ENCODE measurements at regions not wholly inside any gene's neighbourhood (a gene's known extent, or its start where the extent isn't known, plus 50 kb on each side); places are given as distances from the start of the nearest gene placed in this dataset.

DNA sequence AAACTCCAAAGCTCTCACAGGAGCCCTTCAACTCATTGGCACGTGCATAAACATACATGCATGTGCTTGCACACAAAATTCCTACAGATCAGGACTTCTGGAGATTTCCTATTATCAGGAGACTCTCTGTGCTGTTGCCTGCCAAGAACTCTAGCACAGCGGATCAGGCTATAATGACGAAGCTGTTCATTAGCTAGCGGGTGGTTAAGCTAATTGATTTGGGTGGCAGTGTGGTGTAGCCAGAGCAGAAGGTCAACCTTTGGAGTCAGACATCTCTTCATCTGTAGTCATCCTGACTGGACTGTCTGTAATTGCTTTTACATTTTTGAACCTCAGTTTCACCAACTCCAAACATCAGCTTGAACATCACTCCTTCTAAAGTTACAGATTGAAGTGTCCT lies 69.0 kb downstream of the KIF2B start:
- no peak overlapping the region for H2BK15ac ChIP-seq (ENCODE audit: low read length)
- DNase-seq (ENCODE audit: low read depth in 1 of 2, low spot score in 2 of 2) (no peak), FAIRE-seq (no peak)
- H3K79me1 ChIP-seq (ENCODE audit: low read depth, low read length): no peaks in the 10 kb centered on the region
- no peak overlapping the region for H2BK120ac ChIP-seq (replicated peaks; ENCODE audit: low read depth, low read length)
- H3K79me2 ChIP-seq (ENCODE audit: control insufficient read depth in 1 of 2, insufficient read depth in 2 of 2, low read length in 2 of 2): no peaks in the 10 kb centered on the region
- no peak overlapping the region for H4K5ac ChIP-seq (ENCODE audit: insufficient read length, low read depth, low read length)
- H3K27ac ChIP-seq (ENCODE audit: low read depth, low read length): no peak overlapping the region
- H2BK5ac ChIP-seq (ENCODE audit: low read depth, low read length): no peak overlapping the region
- H4K8ac ChIP-seq (ENCODE audit: extremely low read depth, insufficient read depth, low read length): no peak overlapping the region
- no peak overlapping the region for H3K23ac ChIP-seq (ENCODE audit: insufficient read length)
- no peak overlapping the region for H4K91ac ChIP-seq (replicated peaks; ENCODE audit: insufficient read length, low read length)
- no peaks in the 10 kb centered on the region for H3K4me1 ChIP-seq (replicated peaks in 1 of 4; ENCODE audit: control insufficient read depth in 3 of 4, insufficient read depth in 4 of 4, low read length in 3 of 4)
- H3K9me3 ChIP-seq (ENCODE audit: insufficient read depth in 2 of 2, low read depth in 1 of 2, low read length in 1 of 2): no peaks in the 10 kb centered on the region
- H3K56ac ChIP-seq (replicated peaks; ENCODE audit: insufficient read length, low read depth, low read length): no peak overlapping the region
- no peak overlapping the region for H3K4me3 ChIP-seq (ENCODE audit: extremely low read depth in 1 of 4, insufficient read depth in 2 of 4, low read depth in 3 of 4, low read length in 4 of 4)
- ChIA-PET POLR2A (ENCODE audit: partially characterized antibody) (no interaction called here), CTCF (ENCODE audit: partially characterized antibody) (no interaction called here)
- no peaks in the 10 kb centered on the region for H3K27me3 ChIP-seq (replicated peaks in 1 of 4; ENCODE audit: control insufficient read depth in 3 of 4, extremely low read depth in 1 of 4, insufficient read depth in 3 of 4, low read length in 3 of 4)
- WGBS, 2 experiments (ENCODE audit: extremely low coverage in 1 of 2, insufficient coverage in 1 of 2, insufficient read length in 1 of 2, insufficient replicate concordance in 2 of 2, low coverage in 1 of 2, low lambda C conversion rate in 2 of 2, missing lambda C conversion rate in 1 of 2): 95% methylated on average over 4 of the region's 4 CpGs; no CpG with 5 or more reads in 1 of the 2 experiments
- H3K18ac ChIP-seq (ENCODE audit: extremely low read depth, low read length): no peak overlapping the region
- no peak overlapping the region for H2AK5ac ChIP-seq (ENCODE audit: low read depth, low read length)
- H3K4me2 ChIP-seq (ENCODE audit: insufficient read depth in 1 of 2, low read depth in 2 of 2, low read length in 2 of 2): no peak overlapping the region
- no peak overlapping the region for H3K4ac ChIP-seq (replicated peaks; ENCODE audit: insufficient read length, low read depth, low read length)
- H3K36me3 ChIP-seq (ENCODE audit: control insufficient read depth in 2 of 4, insufficient read depth in 4 of 4, low read length in 3 of 4): no peaks in the 10 kb centered on the region
- no peak overlapping the region for H2AFZ ChIP-seq (ENCODE audit: low read length)
- no peaks in the 10 kb centered on the region for H4K20me1 ChIP-seq (replicated peaks in 1 of 2; ENCODE audit: control insufficient read depth in 1 of 2, insufficient read depth in 2 of 2, low read length in 2 of 2)
- no peak overlapping the region for H2BK12ac ChIP-seq (ENCODE audit: low read depth, low read length)
- H3K14ac ChIP-seq (ENCODE audit: insufficient read length): no peak overlapping the region
- TF ChIP-seq ASH2L (IDR thresholded peaks at IDR 0.05; ENCODE audit: low read length) (no peak), SIN3A (conservative IDR thresholded peaks at IDR 0.05 in 1 of 2, IDR thresholded peaks at IDR 0.05 in 1 of 2; ENCODE audit: low read depth in 1 of 2, low read length in 2 of 2) (no peak), EZH2 (IDR thresholded peaks at IDR 0.05; ENCODE audit: low read depth, low read length, severe bottlenecking) (no peak), RFX5 (IDR thresholded peaks at IDR 0.05; ENCODE audit: borderline replicate concordance, low read depth, low read length) (no peak)
- H3K23me2 ChIP-seq (ENCODE audit: low read depth, low read length): no peaks in the 10 kb centered on the region
- H3K9ac ChIP-seq (replicated peaks in 1 of 4; ENCODE audit: extremely low read depth in 1 of 4, low read depth in 3 of 4, low read length in 3 of 4): no peak overlapping the region
- H2BK20ac ChIP-seq (ENCODE audit: low read length): no peak overlapping the region
